HG03066 (cell line): ENCODE measurements at regions not wholly inside any gene's neighbourhood (a gene's known extent, or its start where the extent isn't known, plus 50 kb on each side); places are given as distances from the start of the nearest gene placed in this dataset.

ENCODE experiments used
- ATAC-seq: cut with Tn5 transposase; IDR thresholded peaks from one replicate; pipeline ENCODE4 v1.9.1; 2021; ENCODE audit warnings: low read depth; ENCODE audit not compliant: unreplicated experiment

- no peak for ATAC-seq
Measured at GRCh38 chr16:79543219-79543618, 57.3 kb downstream of the MAF start.

- no peak for ATAC-seq
Measured at GRCh38 chr16:79542237-79542774, 58.2 kb downstream of the MAF start.

DNA sequence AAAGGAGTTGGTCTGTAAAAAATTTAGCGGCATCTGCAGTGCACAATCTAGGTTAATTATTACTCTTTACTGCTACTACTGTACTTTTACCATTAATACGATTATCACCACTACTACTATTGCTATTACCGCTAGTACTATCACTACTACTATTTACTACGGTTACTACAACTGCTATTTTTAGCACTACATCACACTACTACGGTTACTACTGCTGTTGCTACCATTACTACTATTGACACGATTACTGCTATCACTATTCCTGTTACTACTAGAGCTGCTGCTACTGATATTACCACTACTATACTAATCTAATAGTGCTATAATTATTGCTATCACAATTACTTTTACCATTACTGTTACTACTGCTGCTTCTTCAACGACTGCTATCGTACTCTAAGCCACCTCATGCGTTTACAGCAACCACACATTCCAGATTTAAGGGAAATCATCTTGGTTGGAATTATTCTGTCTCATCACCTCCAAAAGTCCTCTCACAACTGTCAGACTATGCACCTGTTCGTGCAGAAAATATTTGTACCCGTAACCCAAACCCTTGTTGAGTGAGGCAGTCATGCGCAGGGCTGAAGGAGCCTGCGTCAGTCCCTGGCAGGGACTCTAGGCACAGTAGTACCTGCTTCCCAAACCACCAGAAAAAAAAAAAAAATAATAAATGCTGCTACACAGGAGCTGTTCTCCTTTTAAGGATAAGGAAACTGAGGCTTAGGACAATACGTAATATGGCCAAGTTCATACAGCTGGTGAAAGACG lies 59.5 kb downstream of the MAF start:
- no peak for ATAC-seq

DNA sequence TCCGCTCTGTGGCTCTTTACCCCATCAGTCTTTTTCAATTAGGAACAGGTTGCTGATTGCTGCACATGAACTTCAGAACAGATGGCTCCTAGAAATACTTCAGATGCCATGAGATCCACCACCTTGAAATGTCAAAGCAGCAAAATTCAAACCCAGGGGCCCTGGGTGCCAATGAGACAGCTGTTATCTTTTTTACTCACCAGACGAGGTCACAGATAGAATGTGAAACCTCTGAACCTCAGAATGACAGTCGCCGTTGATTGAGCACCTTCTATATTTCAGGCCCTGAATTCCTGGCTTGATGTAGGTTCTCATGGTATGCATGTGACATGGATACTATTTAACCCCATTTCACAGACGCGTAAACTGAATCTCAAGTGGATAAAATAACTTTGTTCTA lies 63.0 kb downstream of the MAF start:
- ATAC-seq, result no peak

DNA sequence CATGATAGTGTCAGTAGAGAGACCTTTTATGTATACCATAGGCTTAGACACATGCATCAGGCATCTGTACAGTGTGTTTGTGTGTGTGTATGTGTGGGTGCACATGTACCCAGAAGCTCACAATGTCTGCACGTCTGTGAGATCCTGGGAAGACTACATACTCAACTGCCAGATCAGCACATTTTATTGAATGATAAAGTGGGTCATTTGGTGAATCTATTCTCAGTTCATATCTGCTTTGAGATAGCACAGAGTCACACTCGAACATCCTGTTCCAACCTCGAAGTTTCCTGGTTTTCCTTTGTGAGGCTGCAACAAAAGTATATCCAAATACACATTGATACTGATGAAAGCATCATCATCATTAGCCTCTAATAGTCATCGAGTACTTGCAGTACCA lies 63.6 kb downstream of the MAF start:
- ATAC-seq, result no peak

GRCh38 chr16:79535130-79535529 lies 65.4 kb downstream of the MAF start:
- no peak for ATAC-seq

GRCh38 chr16:79534143-79534542 lies 66.4 kb downstream of the MAF start:
- no peak for ATAC-seq

- ATAC-seq, result no peak
Measured at GRCh38 chr16:79533292-79533691, 67.2 kb downstream of the MAF start.

DNA sequence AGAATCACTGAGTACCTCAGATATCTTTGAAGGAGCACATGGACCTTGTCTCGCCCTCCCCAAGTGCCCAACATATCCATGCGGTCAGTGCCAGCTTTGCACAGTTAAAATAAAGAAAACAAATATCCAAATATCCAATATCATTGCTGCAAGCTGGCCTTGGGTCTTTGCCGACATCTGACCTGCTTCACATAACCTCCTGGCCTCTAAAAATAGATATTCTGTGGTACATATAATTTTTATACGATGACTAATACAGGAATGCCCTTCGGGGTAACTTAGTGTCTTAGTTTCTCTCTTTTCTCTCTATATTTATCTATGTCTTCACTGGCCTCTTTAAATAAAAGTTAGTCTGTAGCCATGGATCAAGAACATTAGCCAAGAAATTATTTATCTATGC lies 67.8 kb downstream of the MAF start:
- no peak for ATAC-seq

GRCh38 chr16:79532273-79532672 lies 68.3 kb downstream of the MAF start:
- no peak for ATAC-seq

DNA sequence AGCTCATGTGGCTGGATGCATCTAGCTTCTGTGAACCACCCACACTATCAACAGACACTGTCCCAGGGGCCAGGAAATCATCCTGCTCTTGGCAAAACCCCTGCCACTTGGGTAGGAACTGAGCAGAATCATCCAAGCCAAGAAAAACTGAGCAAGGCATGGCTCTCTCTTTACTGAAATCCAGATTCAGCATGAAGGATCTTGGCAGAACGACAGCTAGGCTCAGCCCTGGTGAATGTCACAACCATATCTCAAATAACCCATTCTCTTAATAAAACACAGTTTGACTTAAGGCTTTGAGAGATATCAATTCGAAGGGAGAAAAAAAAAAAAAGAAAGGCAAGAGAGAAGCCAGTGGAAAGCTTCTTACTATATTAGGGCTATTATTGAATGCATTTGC lies 72.2 kb downstream of the MAF start:
- no peak for ATAC-seq

DNA sequence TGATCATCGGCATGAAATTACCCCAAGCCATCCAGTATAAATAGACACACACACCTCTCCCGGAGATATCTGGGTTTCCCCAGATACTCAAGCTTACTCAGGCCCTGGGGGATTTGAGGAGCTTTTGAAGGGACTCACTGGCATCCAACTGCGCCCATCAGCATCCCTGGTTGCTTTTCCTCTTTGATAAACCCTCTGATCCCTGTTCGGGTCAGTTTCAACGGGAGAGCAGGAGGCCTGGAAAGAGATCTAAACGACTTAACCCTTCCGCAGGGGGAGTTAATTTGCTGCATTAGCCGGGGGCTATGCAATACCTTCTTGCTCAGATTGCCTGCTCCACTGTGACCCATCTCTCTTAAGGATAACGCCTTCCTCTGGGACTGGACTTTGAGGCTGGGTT lies 76.6 kb downstream of the MAF start:
- no peak for ATAC-seq

- no peak for ATAC-seq
Measured at GRCh38 chr16:79519448-79519847, 81.1 kb downstream of the MAF start.

DNA sequence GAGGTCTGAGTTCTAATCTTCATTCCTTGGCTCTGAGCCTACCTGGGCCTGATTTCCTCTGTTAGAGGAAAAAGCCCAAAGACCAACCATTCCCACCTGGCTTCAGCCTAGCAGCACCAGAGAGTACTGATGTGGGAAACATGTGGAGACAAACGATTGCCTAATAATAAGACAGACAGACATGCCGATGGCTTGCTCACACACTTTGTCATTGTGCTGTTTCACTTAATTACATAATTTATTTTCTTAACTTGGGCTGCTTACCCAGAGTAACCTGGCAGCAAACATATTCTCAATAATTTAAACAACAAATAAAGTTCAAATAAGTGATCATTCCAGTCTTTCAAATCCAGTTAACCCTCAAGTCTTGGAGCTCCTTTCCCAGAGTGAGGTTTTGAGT lies 83.4 kb downstream of the MAF start:
- no peak for ATAC-seq

DNA sequence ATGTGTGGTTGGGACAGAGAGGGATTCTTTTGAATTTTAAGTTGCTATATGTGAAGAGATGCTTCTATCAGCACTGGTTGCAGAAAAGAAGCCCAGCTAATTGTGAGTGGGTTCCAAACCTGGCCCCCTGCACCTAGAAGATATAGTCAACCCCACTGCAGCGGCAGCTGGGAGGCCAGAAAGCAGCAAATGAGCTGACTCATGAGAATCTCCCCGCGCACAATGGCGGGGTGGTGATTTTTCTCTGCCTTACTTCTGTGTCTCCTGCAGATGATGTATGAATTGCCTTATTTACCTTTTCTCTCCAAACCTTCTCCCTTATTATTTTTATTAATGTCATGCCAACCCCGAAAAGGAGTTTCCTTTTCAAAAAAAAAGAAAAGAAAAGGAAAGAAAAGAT lies 89.7 kb downstream of the MAF start:
- no peak for ATAC-seq

DNA sequence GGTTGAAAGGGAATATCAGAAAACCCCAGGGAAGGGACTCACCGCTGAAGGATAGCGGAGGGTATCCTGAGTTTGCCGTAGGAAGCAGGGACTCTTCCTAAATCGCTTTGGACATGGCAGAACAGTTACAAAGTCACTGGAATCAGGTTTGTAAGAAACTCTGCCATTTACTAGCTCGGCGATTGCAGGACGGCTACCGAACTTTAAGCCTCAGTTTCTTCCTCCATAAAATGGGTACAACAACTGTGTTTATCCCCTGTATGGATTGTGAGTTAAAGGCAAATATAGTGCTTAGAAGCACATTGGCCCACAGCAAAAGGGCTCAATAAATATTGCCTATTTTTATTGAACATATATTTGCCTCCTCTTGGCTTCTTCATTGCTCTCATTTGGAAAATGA lies 90.6 kb downstream of the MAF start:
- no peak for ATAC-seq

DNA sequence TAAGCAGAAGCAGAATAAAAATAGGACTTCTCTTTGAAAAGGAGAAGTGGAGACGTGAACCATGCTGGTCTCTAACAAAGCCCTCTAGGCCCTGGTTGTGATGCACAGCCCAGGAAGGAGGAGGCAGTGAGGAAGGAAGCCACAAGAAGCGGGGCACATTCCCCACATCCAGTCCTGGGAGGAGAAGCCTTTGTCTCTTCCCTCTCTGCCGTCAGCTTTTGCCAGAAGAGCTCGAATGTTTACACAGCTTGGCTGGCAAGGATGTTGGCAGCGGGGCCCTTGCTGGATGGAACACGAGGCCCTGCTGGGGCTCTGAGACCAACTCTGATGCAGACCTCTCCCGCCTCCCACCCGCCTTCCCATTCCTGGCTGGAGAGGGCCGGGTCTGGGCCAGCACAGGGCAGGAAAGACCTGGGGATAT lies 91.3 kb downstream of the MAF start:
- ATAC-seq, result no peak

- no peak for ATAC-seq
Measured at GRCh38 chr16:79508294-79508693, 92.2 kb downstream of the MAF start.

DNA sequence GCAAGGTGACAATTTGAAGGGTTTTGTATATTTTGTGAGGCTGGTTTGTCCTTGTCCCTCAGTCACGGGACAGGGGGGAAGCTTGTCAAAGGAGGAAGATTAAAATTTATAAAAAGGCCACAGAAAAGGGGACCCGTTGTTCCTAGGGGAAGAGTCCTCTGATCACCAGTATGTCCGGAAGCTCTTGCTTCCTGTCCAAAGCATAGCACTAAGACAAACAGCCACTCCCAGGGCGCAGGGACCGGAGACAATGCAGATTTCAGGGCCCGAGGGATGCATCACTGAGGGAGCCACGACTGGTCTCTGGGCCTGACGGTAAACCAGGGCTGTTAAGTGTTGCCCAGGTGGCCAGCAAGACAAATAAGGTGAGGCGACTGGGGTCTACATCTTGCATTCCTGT lies 95.2 kb downstream of the MAF start:
- ATAC-seq, result no peak

- ATAC-seq, result no peak
Measured at GRCh38 chr16:79503511-79503910, 97.0 kb downstream of the MAF start.

- ATAC-seq, result no peak
Measured at GRCh38 chr16:79501446-79501845, 99.1 kb downstream of the MAF start.

DNA sequence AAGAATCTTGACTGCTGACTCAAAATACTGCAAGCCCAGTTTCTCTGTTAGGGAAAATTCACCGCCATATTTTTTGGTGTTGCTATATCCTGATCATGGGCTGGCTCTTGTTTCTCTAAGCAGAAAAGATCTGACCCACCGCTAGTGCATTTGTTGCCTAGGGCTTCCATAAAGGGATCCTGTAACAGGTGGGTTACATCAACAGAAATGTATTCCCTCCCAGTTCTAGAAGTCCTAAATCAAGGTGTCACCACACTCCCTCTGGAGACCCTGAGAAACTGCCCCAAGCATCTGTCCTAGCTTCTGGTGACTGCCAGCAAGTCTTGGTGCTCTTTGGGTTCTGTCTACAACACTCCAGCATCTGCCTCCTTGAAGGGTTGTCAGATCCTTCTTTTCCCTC lies 99.7 kb downstream of the MAF start:
- no peak for ATAC-seq

DNA sequence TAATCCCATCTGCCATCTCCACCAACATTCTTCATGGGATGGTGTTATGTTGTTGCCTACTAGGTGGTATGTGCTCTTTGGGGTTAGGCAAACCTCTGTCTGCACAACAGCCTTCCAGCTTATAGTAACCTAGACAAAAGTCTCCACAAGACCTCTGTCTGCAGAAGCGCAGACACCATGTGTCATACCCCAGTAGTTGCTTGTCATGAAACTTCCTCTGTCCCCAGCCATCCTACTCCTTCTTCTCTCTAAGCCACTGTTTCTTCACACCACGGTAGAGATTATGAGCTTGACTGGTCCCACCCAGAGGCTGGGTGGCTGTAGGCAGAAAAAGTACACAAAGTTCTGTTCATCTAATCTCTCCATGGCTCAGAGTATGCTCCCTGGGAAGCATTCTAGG lies 100.3 kb downstream of the MAF start:
- ATAC-seq, result no peak
